ENCODE measurements at regions not wholly inside any gene's neighbourhood (a gene's known extent, or its start where the extent isn't known, plus 50 kb on each side); places are given as distances from the start of the nearest gene placed in this dataset.

DNA sequence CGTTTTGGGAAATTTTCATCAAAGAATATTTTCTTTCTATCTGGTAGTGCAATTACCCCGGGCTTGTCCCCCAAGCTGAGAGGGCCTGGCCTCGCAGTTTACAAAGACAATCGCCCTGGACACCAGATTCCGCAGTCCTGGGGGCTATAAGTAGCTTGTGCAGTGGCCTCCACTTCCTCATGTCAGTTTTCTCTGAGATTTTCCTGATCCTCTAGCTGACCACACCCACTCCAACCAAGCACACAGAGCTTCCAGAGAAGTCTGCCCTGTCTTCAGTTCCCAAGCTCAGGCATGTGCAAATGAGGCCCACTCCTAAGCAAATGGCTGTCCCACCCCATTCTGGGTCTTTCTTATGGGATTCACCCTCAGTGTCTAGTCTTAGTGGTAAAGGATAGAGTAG lies 245.3 kb downstream of the MAFB start:
- DNase-seq = no peak

DNA sequence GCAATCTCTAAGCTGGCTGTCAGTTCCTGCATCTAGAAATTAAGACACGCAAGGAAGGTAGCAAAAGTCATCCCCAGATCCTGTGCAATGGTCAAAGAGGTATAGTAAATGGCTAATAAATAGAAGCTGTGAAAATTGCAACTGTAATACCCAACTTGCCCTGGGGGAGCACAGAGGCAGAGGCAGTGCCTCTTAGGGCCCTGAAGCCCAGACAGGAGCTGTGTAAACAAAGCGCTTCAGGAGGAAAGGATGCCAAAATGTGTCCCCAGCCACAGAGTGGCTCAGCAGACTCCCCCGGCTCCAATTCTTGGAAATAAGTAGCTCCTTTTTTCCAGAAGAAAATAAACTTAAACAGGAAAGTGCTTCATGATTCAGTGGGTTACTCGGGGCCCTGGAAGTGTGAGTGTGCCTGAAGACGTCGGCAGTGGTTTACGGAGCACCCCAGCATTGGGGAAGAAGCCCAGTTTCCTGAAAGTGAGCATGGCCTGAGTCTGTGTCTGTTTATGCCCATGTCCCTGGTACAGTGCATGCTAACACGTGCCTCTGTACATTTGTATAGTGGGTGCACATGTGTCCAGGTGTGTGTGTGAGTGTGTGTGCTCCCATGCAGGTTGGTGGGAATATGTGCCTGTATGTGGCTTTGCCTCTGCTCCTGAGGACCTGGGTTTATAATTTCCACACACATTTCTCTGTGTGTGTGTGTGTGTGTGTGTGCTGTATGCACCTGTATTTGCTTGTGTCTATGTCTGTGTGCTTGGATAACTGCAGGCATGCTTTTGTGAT lies 246.7 kb downstream of the MAFB start:
- peak; percentile 49 for DNase-seq

DNA sequence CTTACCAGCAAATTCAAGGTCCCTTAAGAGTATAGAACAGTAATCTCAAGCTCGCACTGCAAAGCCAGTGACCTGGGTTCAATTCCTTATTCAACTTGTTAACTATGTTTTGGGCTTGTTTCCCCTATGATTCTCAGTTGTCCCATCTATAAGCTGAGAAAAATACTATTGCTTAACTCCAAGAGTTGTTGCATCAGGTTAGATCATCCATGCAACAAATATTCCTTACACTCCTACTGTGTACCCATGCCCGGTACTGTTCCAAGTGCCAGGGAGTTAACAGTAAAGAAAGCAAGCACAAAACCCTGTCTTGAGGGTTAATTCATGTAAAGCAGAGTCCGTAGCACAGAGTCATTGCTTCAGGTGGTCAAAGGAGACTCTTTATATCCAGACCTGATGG lies 247.3 kb downstream of the MAFB start:
- DNase-seq = peak; percentile 21

DNA sequence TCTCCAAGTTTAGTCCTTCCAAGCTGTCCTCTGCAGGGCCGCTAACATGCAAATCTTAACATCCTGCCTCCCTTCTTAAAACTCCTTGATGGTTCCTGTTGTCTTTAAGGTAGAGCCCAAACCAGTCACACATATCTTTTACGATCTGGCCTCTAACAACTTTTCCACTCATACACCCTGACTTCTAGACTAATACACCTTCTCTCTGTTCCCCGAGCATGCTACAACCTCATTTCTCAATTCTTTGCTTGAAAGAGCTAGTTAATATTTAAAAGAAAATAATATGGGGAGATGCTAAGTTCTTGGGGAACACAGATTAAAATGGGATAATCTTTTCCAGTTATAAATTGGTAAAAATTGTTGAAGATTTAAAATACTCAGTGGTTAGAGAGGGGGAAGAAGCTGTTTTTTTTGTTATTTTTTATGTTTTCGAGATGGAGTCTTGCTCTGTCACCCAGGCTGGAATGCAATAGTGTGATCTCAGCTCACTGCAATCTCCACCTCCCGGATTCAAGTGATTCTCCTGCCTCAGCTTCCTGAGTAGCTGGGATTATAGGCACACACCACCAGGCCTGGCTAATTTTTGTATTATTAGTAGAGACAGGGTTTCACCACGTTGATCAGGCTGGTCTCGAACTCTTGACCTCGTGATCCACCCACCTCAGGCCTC lies 250.7 kb downstream of the MAFB start:
- peak; percentile 63 for DNase-seq

DNA sequence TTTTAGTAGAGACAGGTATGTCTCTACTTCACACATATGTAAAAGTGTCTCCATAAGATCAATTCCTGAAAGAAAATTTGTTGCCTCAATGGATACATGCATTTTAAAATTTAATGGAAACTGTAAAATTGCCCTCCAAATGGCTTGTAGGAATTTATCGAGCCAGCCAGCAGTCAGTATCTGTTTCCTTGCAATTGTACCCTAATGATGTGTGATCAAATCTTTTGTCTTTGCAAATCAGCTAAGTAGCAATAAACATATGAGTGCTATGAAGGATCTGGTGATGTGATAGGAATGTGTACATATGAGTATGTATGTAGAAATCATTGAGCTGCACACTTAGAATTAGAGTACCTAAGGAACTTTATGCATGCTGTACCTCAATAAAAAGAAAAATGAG lies 253.0 kb downstream of the MAFB start:
- no peak for DNase-seq

DNA sequence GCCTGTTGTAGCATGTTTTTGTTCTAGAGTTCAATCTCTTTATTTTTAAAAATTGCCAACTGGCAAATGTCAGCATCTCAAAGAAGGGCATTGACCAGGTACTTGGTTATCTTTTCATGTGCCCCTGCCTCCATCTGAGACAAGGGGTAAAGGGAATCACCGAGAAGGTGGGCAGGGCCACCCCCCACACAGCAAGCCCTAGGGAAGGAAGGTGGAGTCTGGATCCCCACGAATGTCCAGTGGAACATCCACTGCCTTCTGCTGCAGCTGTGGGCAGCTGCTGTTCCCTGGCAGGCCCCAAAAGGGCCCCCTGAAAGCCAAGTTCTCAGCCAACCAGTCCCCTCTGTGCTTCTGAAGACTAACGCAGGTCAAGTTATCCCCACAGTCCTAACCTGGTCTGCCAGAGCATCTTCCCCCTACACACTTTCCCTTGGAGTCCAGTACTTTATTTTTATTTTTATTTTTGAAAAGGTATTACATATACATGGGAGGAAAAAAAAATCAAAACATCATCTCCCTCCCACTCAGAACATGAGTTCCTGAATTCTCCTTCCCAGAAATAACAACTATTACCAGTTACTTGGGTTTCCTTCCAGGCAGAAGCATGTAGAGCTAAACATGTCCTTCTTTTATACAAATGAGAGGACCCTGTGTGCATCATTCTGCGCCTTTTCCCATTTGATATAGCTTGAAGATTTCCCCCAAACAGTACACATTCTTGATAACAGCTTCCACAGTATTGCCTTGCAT lies 253.7 kb downstream of the MAFB start:
- no peak for DNase-seq

DNA sequence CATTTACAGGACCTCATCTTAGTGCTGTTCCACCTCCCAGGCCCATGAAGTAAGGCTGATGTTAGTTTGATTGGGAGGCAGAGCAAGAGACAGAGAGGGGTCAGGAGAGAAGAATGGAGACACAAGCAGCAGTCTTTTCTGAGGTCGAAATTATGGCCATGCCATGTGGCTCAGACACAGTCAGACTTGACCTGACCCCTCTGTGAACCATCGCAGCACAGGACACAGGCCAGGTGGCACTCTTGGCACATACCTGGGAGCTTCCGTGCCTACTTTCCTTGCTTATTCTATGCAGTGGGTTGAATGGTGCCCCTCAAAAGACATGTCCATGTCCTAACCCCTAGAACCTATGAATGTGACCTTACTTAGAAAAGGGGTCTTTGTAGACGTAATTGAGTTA lies 254.9 kb downstream of the MAFB start:
- no peak for DNase-seq

DNA sequence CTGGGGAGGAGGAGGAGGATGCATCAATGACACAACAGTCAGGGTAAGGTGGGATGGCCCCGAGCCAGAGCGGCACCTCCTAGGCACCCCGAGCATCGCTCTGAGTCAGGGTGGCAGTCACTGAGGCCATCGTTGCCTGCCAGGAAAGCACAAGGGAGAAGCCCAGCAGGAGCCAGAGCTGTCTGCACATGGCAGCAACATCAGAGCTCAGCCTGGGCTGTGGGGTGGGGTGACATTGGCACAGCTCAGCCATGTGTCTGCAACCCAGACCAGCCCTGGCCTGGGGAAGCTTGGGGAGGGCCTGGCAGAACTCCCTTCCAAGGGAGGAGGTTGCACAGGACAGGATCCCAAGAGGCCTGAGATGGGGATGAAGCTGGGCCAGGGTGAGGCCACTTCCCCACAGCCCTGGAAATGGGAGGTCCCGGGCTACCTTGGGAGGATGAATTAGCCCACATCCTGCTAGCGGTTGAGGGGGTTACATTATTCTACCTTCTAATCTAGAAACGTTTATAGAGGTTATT lies 255.6 kb downstream of the MAFB start:
- no peak for DNase-seq

DNA sequence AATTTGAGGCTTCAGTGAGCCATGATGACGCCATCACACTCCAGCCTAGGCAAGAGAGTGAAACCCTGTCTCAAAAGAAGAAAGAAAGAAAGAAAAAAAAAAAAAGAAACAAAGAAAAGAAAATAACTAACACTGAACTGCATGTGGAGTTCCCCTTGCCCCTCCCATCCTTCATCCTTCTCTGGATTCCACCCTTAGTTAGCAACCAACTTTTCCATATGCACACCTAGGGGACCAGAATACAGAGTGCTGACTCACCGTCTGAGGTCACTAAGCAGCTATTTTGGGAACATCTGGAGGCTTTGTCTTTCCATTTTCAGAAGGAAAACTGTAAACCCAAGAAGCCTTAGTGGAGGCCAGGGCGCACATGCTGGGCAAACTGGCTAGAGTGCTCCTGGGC lies 257.4 kb downstream of the MAFB start:
- peak; percentile 43 for DNase-seq

DNA sequence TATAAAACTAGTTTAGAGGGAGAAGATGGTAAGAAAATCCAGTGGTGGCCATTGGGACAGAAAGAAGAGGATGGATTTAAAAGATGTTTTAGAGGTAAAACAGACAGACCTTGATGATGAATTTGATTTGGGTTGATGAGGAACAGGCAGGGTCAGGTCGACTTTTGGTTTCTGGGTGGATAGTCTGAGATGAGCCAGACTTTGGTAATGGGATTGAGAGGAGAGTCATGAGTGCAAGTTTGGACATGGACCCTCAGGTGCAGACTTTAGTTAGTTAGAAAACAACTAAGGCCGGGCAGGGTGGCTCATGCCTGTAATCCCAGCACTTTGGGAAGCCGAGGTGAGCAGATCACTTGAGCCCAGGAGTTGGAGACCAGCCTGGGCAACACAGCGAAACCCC lies 257.9 kb downstream of the MAFB start:
- DNase-seq = no peak

DNA sequence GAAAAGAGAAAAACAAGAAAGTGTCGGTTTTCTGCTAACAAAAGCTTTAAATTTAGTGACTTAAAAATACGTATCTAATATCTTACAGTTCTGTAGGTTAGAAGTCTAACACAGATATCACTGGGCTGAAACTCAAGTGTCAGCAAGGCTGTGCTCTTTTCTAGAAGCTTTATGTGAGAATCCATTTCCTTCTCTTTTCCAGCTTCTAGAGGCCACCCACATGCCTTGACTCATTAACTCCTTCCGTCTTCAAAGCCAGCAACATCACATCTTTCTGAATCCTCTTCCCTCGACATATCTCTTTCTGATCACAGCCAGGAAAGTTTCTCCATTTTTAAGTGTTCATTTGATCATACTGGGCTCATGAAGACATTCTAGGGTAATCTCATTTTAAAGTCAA lies 262.0 kb downstream of the MAFB start:
- DNase-seq = no peak

DNA sequence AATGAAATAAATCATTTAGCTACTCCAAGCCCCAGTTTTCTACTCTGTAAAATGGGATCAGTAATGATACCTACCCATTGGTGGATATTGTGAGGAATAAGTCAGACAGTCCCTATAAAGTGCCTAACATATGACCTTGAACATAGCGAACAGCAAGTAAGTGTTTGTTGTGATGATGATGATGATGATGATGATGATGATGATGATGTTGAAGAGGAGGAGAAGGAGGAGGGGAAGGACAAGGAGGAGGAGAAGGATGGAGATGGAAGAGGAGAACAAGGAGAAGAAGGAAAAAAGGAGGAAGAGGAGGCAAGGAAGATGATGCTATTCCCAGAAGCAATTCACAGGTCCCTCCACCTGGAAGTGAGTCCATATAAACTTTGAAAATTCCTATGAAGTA lies 264.3 kb downstream of the MAFB start:
- DNase-seq = no peak

DNA sequence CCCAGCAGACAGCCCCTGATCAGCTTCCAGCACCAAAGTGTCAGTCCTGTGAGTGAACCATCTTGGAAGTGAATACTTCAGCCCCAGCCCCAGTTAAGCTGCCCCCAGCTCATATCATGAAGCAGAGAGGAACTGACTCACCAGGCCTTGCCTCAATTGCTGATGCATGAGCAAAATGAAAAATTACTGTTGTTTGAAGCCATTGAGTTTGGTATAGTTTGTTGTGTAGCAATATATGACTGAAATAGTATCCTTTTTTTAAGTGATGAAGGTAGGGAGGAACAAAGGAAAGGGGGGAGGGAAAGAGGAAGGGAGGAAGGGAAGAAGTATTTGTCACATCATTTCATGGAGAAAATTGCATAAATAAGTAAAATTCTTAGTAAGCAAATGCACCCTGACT lies 266.4 kb downstream of the MAFB start:
- no peak for DNase-seq

DNA sequence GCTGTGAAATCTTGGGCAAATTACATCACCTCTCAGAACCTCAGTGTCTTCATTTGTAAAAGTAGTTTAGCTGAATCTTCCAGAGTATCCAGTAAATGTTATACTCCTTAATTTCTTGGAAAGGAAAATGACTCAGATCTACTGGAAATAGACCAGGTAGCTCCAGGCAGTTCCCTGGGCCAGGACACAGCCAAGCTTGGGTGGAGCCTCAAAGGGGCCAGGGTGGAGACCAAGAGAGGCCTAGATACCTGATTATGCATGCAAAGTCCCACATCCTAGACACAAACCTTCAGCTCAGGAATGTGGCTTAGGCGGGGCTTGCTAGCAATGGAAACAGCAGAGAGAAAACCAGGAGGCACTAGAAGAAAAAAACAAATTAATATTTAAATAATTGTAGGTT lies 272.8 kb downstream of the MAFB start:
- DNase-seq = no peak

DNA sequence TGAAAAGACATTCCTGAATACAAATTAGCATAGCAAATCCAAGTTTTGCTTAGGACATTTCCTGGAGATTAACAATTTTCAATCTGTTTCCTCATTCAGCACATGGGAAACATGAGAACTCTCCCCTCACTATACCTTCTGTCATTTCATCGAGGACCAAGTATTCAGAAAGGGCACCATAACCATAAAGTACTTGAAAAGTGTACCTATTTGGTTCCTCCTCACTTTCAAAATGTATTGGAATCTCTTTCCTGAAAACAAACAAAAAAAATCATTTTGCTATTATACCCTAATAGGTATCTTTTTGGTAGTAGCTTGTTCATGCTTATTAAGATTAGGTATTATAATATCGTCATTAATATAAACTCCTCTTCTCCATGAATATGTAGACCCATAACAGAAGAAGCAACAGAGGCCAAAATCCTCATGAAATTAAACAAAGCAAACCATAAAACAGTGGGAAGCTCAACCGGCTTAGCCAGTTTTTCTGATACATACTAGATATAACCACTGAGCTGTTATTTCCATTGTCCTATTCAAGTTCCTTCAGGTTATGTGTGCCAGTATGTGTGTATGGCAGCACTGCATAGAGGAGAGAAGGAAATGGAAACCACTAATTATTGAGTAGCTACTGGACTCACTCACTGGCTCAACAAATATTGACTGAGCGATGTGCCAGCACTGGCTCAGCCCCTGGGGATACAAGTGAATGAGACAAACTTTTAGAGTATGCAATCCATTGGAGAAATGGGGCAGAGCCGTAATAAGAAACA lies 274.0 kb downstream of the MAFB start:
- DNase-seq = no peak

DNA sequence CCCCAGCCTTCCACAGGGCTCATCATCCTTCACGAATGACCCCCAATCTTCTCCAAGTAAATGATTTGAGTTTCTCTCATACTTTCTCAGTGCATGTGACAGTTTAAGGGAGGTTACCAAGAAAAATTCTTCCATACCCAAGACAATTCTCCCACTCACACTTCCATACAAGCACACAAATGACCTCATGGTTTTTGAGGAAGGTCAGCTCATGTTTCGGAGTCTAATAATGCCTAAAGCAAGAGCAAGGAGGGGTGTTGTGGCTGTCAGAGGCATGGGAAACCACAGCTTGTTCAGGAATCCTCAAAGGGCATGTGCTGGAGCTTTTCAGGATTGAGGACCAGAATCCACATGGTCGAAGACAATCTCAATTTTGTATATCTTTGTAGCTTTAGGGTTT lies 279.0 kb downstream of the MAFB start:
- peak; percentile 5 for DNase-seq

DNA sequence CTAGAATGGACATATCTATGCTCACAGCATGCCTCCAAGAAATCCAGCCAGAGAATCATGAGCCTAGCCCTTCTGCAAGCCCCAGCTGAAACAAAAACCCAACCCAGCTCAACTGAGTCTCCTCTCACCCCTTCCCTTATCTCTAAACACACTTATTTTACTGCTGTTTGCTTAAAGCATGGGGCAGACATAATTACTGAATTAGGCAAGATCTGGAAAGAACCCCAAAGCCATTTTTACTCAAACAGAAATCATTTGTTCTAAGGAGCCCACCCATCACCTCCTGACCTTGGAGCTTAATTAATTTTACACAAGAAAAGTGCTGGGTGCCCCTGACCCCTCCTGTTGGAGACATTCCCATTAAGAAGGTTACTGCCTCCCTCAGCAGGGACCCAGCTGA lies 291.6 kb downstream of the MAFB start:
- no peak for DNase-seq

DNA sequence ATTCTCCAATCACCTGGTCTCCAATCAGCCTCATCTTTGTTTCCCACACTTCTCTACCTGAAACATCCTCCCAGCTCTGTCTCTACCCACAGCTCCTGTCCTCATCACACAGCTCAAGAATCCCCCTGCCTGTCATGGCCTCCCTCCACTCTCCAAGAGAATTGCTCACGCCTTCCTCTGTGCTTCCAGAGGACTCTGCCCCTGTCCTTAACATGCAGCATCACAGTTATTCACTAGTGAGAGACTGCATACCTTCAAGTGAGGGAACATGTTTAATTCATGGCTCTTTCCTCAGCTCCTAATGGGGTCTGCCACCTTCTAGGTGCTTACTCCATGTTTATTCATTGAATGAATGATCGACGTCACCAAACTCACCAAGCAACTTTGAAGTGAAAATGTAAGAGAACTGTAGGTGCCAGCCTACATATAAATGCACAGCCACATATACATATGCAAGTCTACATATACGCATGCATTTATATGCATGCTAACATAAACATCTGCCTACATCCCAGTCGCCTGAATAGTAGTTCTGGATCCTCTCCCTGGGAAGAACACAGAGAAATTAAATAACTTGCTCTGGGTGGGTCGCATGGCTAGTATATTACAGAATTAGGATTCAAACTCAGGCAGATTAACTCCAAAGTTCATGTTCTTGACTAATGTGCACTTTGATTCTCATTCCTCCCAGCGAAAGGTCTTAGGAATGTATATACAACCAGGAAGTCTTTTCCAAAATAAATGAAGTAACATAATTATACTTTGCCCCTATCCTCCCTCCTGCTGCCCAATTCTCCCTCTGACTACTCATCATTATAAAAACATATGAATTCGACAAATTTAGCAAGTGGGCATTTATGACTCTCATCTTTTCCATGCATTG lies 295.6 kb downstream of the MAFB start:
- DNase-seq = no peak

DNA sequence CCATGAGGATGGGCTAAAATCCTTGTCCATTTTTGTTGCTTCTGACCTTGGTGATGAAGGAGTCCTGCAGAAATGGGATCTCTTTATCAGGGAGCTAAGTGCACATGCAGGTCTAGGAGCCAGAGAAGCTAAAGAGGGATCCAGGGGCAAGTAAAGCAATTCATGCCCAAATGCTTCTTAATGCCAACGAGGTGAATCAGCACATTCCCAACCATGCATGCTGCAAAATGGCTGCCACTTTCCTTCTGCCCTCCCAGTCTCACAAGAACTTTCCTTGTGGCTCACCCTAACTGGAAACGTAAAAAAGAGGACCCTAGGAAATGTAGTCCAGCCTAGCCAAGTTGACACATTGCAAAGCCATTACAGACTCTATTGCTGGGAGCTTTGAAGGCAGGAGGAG lies 298.4 kb downstream of the MAFB start:
- peak; percentile 35 for DNase-seq

DNA sequence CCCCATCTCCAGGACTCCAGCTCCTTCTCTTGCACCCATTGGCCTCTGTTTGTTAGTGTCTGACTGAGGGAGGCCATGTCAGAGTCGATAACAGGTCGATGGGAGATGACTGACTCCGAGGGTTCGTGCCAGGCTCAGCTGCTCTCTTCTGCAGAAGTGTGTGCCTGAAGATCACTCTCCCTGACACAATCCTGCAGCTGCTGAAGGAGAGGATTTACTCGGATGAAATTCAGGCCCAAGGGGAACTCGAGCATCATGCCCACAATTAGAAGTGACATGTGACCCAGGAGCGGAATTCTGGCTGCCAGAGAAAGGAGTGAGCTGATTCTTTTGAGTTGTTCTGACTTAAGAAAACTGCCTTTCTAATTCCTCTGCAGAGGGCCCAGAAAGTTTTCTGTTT lies 318.2 kb downstream of the MAFB start:
- DNase-seq = no peak

DNA sequence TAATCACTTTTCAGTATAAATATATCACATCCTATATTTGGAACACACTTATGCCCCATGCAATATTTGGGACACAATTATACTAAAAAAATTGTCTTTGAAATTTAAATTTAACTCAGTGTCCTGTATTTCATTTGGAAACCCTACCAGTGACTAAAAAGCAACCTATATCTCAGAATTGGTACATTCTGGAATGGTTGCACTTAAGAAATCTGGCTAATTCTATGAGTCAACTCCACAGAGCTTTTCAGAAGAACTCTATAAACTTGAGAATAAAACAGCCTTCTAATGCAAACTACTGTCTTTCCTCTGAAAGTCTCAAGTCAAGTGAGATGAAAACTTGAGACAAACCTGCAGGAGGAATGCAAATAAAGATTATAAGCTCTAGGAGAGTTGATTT lies 320.2 kb downstream of the MAFB start:
- no peak for DNase-seq

DNA sequence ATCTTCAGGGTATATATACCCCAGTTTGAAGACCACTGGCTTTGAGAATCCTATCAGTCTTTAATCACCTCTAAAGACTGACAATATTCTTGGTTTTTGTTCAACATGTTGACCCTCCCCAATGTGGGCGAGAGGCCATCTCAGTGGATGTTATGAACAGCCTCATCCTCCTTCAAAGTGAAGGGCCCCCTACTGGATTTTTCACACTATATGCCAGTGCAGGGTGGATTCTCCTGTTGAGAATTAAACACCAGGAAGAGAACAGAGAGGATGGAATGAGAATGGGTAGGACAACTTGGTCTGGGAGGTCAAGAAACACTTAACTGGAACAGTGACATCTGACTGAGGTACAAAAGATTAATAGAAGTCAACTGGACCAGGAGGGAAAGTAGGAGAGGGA lies 327.1 kb downstream of the MAFB start:
- no peak for DNase-seq

Measured in fibroblast of skin of scalp (primary cell).